Ishikawa (cell line): ENCODE measurements at regions not wholly inside any gene's neighbourhood (a gene's known extent, or its start where the extent isn't known, plus 50 kb on each side); places are given as distances from the start of the nearest gene placed in this dataset.

ENCODE experiments used
- RAD21 ChIP-seq: IDR thresholded peaks from 2 replicates; pipeline ENCODE4 v1.6.1; 2012; ENCODE audit warnings: low read depth
- TF ChIP-seq, protein P1 (sequence below): IDR thresholded peaks from 2 replicates; pipeline ENCODE4 v1.6.1; 2012

DNA sequence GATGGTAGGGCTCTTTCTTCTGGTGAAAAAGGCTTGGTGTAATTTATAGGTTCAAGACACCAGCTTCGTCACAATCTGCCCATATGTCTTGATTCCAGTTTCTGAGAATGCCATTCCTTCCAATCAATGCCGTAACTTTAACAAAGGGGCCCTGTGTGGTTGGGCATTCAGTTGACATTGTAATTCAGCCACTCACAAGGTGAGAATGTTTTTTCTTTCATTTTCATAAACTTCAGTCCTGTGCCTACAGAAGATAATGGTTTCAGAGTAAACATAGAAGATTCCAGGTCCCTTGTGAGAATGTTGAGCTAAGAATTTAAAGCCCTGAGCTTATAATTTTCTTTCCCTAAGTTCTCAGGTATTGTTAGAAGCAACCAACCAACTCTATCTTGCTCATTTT is 67.3 kb upstream of the AASS start:
- TF ChIP-seq, protein P1, sequence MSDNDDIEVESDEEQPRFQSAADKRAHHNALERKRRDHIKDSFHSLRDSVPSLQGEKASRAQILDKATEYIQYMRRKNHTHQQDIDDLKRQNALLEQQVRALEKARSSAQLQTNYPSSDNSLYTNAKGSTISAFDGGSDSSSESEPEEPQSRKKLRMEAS = no peak
- no peak for TF ChIP-seq RAD21
